Fibroblast of the aortic adventitia (primary cell): ENCODE measurements at regions not wholly inside any gene's neighbourhood (a gene's known extent, or its start where the extent isn't known, plus 50 kb on each side); places are given as distances from the start of the nearest gene placed in this dataset.

ENCODE experiments used
- DNase-seq: peaks from one replicate; pipeline ENCODE4 v3.0.0-alpha.2; 2010; ENCODE audit warnings: low read depth
- H3K4me3 ChIP-seq: 2 replicates; pipeline ENCODE4 v1.5.1; 2011; ENCODE audit warnings: low read depth, mild to moderate bottlenecking, control low read depth, low read length, moderate library complexity
- CTCF ChIP-seq: IDR thresholded peaks from 2 replicates; pipeline ENCODE4 v1.5.1; 2011; ENCODE audit warnings: mild to moderate bottlenecking, low read length, control low read depth, inconsistent platforms; ENCODE audit not compliant: insufficient read depth

DNA sequence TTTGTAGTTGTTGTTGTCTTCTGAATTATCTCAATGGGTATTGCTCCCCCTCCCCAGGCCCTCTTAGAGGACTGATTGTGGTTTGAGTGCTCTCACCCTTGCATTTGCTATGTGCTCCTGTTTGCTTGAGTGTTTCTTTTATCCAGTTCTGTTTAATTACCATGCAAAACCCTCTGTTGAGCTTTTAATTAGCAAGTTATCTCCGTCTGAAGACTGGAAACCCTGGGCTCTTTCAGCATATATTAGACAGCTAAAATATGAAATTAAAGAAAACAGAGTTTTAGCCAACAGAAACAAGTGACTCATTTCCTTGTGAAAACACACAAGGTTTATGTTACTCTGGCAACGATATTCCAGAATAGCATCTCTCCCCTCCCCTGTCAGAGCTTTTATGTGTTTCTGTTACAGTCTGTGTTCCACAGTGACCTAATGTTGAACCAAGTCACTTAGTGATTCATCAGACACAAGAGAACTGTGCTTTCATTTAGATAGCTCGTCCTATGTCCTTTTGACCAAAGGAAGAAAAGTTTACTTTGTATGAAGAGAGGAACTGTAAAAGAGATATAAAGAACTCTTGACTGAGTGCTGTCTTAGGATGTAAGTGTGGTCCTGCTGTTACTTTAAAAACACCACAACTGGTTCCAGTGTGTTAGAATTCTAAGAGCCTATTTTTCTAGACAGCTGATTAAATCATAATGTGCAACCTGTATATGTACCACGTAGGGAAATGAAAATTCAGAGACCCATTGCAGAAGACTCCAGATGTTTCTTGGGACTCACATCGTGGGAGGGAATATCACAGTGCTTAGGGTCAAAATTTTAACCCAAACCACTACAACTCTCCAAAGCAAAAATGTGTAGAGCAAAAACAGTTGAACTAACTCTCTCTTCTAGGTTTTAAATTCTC lies 172.8 kb upstream of the RBMS1 start:
- peak; percentile 98 for DNase-seq
- no peak for TF ChIP-seq CTCF
- peak overlapping the region; percentile 26 for H3K4me3 ChIP-seq

GRCh38 chr2:160667811-160668210 lies 174.2 kb upstream of the RBMS1 start:
- no peak overlapping the region for H3K4me3 ChIP-seq
- no peak for DNase-seq
- TF ChIP-seq CTCF, result no peak

DNA sequence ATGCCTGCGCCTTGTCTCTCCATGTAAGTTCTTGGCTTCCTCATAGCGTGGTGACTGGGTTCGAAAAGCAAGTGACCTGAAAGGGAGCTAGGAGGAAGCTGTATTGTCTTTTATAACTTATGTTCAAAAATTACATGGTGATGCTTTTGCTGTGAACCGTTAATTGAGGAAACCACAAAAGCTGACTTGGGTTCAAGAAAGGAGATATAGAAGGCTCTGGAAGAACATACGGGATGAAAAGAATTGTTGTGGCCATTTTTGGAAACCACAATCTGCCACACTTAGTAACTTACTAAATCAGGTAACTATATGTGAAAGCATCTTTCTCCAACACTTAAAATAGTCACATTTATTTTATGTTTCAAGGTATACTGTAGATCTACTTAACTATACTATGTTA lies 177.0 kb upstream of the RBMS1 start:
- DNase-seq, result no peak
- no peak for TF ChIP-seq CTCF
- H3K4me3 ChIP-seq, result no peak overlapping the region

DNA sequence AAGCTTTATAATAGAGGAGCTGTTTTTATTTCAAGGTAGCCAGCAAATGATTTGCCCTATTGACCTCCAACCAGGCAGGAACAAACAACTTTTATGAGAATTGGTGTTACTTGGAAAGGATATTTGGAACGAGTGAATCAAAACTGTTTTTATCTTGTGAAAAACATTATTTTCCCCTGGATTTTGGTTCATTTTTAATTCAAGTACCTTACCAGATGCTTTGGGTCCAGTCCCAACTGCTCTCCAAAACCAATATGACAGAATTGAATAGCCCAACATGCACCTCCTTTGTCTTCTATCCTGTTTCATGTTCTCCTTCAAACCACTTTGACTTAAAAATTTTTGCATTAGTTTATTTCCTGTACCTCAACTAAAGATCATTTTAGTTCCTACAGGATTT lies 178.6 kb upstream of the RBMS1 start:
- no peak for TF ChIP-seq CTCF
- no peak for DNase-seq

DNA sequence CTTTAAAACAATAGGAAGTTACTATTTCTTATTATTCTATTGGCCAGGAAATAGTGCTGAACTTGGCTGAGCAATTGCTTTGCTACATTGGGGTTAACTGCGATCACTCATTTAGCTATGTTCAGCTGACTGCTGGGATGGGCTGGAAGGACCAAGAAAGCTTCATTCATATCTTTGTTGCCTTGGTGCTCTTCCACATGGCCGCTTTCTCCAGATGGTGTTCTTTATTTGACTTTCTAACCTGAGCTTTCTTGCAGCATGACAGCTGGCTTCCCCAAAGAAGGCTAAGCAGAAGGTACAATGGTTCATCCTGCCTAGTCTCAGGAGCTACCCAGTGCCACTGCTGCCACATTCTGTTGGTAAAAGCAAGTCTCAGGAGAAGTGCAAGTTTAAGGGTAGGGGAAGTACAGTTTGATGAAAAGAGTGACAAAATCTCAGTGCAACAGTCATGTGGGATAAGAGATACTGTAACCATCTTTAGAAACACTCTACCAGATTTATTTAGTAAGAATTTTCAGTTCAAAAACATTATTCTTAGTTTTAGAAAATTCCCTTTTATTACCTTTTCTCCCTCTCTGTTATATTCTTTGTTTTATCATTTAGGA lies 180.6 kb upstream of the RBMS1 start:
- DNase-seq, result no peak
- TF ChIP-seq CTCF, result no peak

More for the DNA sequence above, 178.6 kb upstream of the RBMS1 start:
- H3K4me3 ChIP-seq, result no peak overlapping the region

DNA sequence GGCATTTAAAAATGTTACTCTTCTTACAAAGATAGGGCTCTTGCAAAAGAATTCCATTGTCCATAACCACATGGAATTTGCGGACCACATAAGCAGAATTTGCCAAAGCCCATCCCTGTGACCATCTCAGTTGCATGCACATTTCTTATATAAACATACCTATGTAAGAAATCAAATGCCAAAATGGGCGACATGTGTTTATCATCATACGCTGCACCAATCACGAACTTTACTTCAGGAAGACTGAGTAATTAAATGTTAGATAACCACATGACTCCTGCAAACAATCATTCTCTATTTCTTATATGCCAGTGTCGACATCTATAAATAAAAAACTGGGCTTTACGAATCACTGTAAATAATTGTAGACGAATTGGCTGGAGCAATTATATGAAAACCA lies 186.1 kb upstream of the RBMS1 start:
- no peak overlapping the region for H3K4me3 ChIP-seq
- DNase-seq, result no peak
- TF ChIP-seq CTCF, result no peak

More for the DNA sequence above, 180.6 kb upstream of the RBMS1 start:
- no peak overlapping the region for H3K4me3 ChIP-seq
